ENCODE measurements at regions not wholly inside any gene's neighbourhood (a gene's known extent, or its start where the extent isn't known, plus 50 kb on each side); places are given as distances from the start of the nearest gene placed in this dataset.
"Not testable (repeated sequence)": the region's sequence is repeated elsewhere in the genome, so short reads cannot be mapped to it uniquely, and the experiment has no call there.

GRCh38 chr3:132136902-132137301, 102.1 kb upstream of the CPNE4 start:
- H3K4me2 ChIP-seq (ENCODE audit: low read length); ATAC-seq; intact Hi-C loops (cut with micrococcal nuclease): not testable (repeated sequence)

DNA sequence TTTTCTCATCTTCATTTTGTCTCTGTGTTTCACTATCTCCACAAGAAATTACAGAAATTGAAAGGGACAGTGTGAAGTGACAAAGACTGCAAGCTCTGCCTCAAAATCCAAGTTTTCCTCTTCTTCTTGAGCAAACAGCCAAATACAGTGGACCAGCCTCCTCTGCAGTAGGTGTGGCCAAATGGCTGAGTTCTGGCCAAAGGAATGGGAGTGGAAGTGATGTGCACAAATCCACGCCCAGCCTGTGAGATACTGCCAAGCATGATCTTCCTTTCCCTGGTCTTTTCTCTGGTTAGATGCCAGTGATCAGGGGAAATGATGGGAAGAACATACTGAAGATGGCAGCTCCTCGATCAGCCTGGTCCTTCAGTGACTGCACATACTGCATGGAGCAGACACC, 111.0 kb upstream of the CPNE4 start:
- Histone ChIP-seq H4K20me1 (ENCODE audit: insufficient read depth) (no peaks in the 10 kb centered on the region; the same call in 1 of the 2 replicates), H3K4me1 (ENCODE audit: control insufficient read depth in 1 of 2, insufficient read depth in 2 of 2, low read length in 2 of 2) (no peaks in the 10 kb centered on the region), H3K36me3 (ENCODE audit: control insufficient read depth in 1 of 2, insufficient read depth in 2 of 2, low read length in 2 of 2) (no peaks in the 10 kb centered on the region), H3K9ac (ENCODE audit: low read length) (no peak overlapping the region), H3K4me2 (ENCODE audit: low read length) (no peak overlapping the region), H3K79me2 (ENCODE audit: insufficient read depth, low read length) (no peaks in the 10 kb centered on the region), H3K4me3 (replicated peaks in 1 of 2; ENCODE audit: low read depth in 1 of 2, low read length in 2 of 2) (no peak overlapping the region), H3K9me2 (ENCODE audit: insufficient read depth) (no peaks in the 10 kb centered on the region), H3K9me3 (ENCODE audit: control insufficient read depth in 1 of 2, insufficient read depth in 1 of 2, low read depth in 1 of 2, low read length in 2 of 2) (no peaks in the 10 kb centered on the region), H3K27ac (ENCODE audit: low read depth, low read length) (no peak overlapping the region), H2AFZ (ENCODE audit: low read depth, low read length, poor library complexity, severe bottlenecking) (no peak overlapping the region), H3K27me3 (ENCODE audit: insufficient read depth, low read length) (peaks cover 3% of the 10 kb centered on the region; the same call in 1 of the 2 replicates)
- no peak for ATAC-seq
- ChIA-PET POLR2A (no interaction called here), RAD21 (ENCODE audit: low non-redundant PET in 1 of 2, low total read pairs in 2 of 2, uncharacterized antibody in 2 of 2, unreplicated experiment in 2 of 2) (no interaction called here), CTCF (no interaction called here)
- intact Hi-C loops (cut with micrococcal nuclease): no loop called here
- BruUV-seq (replicated peaks): no TSS peak
- DNase-seq (ENCODE audit: low read depth, low spot score): no peak
- TF ChIP-seq SP1 (IDR thresholded peaks at IDR 0.05; ENCODE audit: low read depth) (no peak), SRF (IDR thresholded peaks at IDR 0.05; ENCODE audit: low read depth) (no peak), ZBTB33 (IDR thresholded peaks at IDR 0.05; ENCODE audit: extremely low read depth, insufficient replicate concordance, low read length) (no peak), RAD21 (IDR thresholded peaks at IDR 0.05; ENCODE audit: low read depth) (no peak), TCF7L2 (IDR thresholded peaks at IDR 0.05; ENCODE audit: borderline replicate concordance, extremely low read depth, insufficient read depth, insufficient read length) (no peak), CBX3 (IDR thresholded peaks at IDR 0.05; ENCODE audit: low read depth) (no peak), ZNF274 (IDR thresholded peaks at IDR 0.05; ENCODE audit: low read depth, low read length) (no peak), ELF1 (IDR thresholded peaks at IDR 0.05; ENCODE audit: borderline replicate concordance, low read depth) (no peak), JUND (IDR thresholded peaks at IDR 0.05) (no peak), MAX (IDR thresholded peaks at IDR 0.05) (no peak), POLR2AphosphoS5 (IDR thresholded peaks at IDR 0.05; ENCODE audit: low read depth, low read length) (no peak), ZFX (IDR thresholded peaks at IDR 0.05) (no peak), SIN3A (IDR thresholded peaks at IDR 0.05; ENCODE audit: low read depth) (no peak), REST (IDR thresholded peaks at IDR 0.05; ENCODE audit: low read depth) (no peak), ATF3 (IDR thresholded peaks at IDR 0.05) (no peak), YY1 (IDR thresholded peaks at IDR 0.05; ENCODE audit: extremely low read depth, insufficient replicate concordance, low read depth, low read length) (no peak), EZH2 (IDR thresholded peaks at IDR 0.05) (no peak)

More at GRCh38 chr3:132136902-132137301, 102.1 kb upstream of the CPNE4 start:
- H3K9me2 ChIP-seq (ENCODE audit: insufficient read depth); H3K4me3 ChIP-seq (replicated peaks in 1 of 2; ENCODE audit: low read depth in 1 of 2, low read length in 2 of 2); RAD21 ChIA-PET (ENCODE audit: low non-redundant PET in 1 of 2, low total read pairs in 2 of 2, uncharacterized antibody in 2 of 2, unreplicated experiment in 2 of 2); H4K20me1 ChIP-seq (ENCODE audit: insufficient read depth); DNase-seq (ENCODE audit: low read depth, low spot score); CTCF ChIA-PET; H3K9ac ChIP-seq (ENCODE audit: low read length); H3K36me3 ChIP-seq (ENCODE audit: control insufficient read depth in 1 of 2, insufficient read depth in 2 of 2, low read length in 2 of 2); H3K9me3 ChIP-seq (ENCODE audit: control insufficient read depth in 1 of 2, insufficient read depth in 1 of 2, low read depth in 1 of 2, low read length in 2 of 2); H3K79me2 ChIP-seq (ENCODE audit: insufficient read depth, low read length); H3K4me1 ChIP-seq (ENCODE audit: control insufficient read depth in 1 of 2, insufficient read depth in 2 of 2, low read length in 2 of 2); H2AFZ ChIP-seq (ENCODE audit: low read depth, low read length, poor library complexity, severe bottlenecking); H3K27ac ChIP-seq (ENCODE audit: low read depth, low read length); POLR2A ChIA-PET; BruUV-seq (replicated peaks): not testable (repeated sequence)
- peaks cover 14% of the 10 kb centered on the region; the same call in 1 of the 2 replicates for H3K27me3 ChIP-seq (ENCODE audit: insufficient read depth, low read length)

All from HCT116 (cell line).